Calu3 (cell line): ENCODE measurements at regions not wholly inside any gene's neighbourhood (a gene's known extent, or its start where the extent isn't known, plus 50 kb on each side); places are given as distances from the start of the nearest gene placed in this dataset.

ENCODE experiments used
- BruUV-seq: library from RNA; stranded (reverse); fragments of 400-500 nt; replicated peaks from 2 replicates; lab custom pipeline; 2021; lab: Mats Ljungman, UMichigan
- CTCF ChIA-PET: fragments of 300-600 bp; sonication (Branson Sonifier 250); formaldehyde crosslinking; loops from one replicate; lab custom pipeline; 2022; ENCODE audit warnings: antibody characterized with exemption; lab: Charles Lee
- DNase-seq: peaks from one replicate; pipeline ENCODE4 v3.0.0; 2022
- H3K27ac Mint-ChIP-seq: one replicate; pipeline ENCODE4 v1.8.0; 2022; ENCODE audit warnings: mixed read lengths; ENCODE audit not compliant: unreplicated experiment
- H3K27me3 Mint-ChIP-seq: one replicate; pipeline ENCODE4 v1.8.0; 2022; ENCODE audit warnings: mixed read lengths; ENCODE audit not compliant: unreplicated experiment
- H3K36me3 Mint-ChIP-seq: one replicate; pipeline ENCODE4 v1.8.0; 2022; ENCODE audit warnings: mild to moderate bottlenecking, moderate library complexity, mixed read lengths; ENCODE audit not compliant: insufficient read depth, unreplicated experiment
- H3K4me1 Mint-ChIP-seq: one replicate; pipeline ENCODE4 v1.8.0; 2022; ENCODE audit warnings: mild to moderate bottlenecking, low read depth, mixed read lengths; ENCODE audit not compliant: unreplicated experiment
- H3K4me3 Mint-ChIP-seq: one replicate; pipeline ENCODE4 v1.8.0; 2022; ENCODE audit warnings: mild to moderate bottlenecking, low read depth, moderate library complexity, mixed read lengths; ENCODE audit not compliant: unreplicated experiment
- H3K9me3 Mint-ChIP-seq: one replicate; pipeline ENCODE4 v1.8.0; 2022; ENCODE audit warnings: low read depth, mixed read lengths; ENCODE audit not compliant: unreplicated experiment
- CTCF ChIP-seq: fragments of 200-600 bp; IDR thresholded peaks from one replicate; pipeline ENCODE4 v1.8.0; 2022; ENCODE audit warnings: antibody characterized with exemption; ENCODE audit not compliant: unreplicated experiment
- intact Hi-C: fragments of 100-400 bp; cut with micrococcal nuclease; formaldehyde crosslinking; loops from one replicate; pipeline ENCODE4 v1.10.0; 2022; ENCODE audit not compliant: unreplicated experiment

- H3K4me1 Mint-ChIP-seq, result no peaks in the 10 kb centered on the region
- peaks cover 2% of the 10 kb centered on the region for H3K9me3 Mint-ChIP-seq
- TF ChIP-seq CTCF, result no peak
- H3K4me3 Mint-ChIP-seq, result no peak overlapping the region
- no peaks in the 10 kb centered on the region for H3K27me3 Mint-ChIP-seq
- BruUV-seq, result no TSS peak
- no peak overlapping the region for H3K27ac Mint-ChIP-seq
- DNase-seq, result no peak
- CTCF ChIA-PET, result no interaction called here
- no peaks in the 10 kb centered on the region for H3K36me3 Mint-ChIP-seq
- intact Hi-C loops, result no loop called here
Observed at GRCh38 chr11:80365980-80366379, 925.1 kb upstream of the TENM4 start.

GRCh38 chr11:80365076-80365725 lies 924.4 kb upstream of the TENM4 start:
- DNase-seq, result no peak

GRCh38 chr11:80362563-80363340 lies 921.9 kb upstream of the TENM4 start:
- intact Hi-C loops, result no loop called here
- no peak overlapping the region for H3K27ac Mint-ChIP-seq
- H3K9me3 Mint-ChIP-seq, result peaks cover 3% of the 10 kb centered on the region
- no peak overlapping the region for H3K4me3 Mint-ChIP-seq
- no peak for DNase-seq
- no TSS peak for BruUV-seq
- CTCF ChIA-PET, result no interaction called here
- H3K36me3 Mint-ChIP-seq, result no peaks in the 10 kb centered on the region
- H3K27me3 Mint-ChIP-seq, result no peaks in the 10 kb centered on the region
- H3K4me1 Mint-ChIP-seq, result no peaks in the 10 kb centered on the region
- no peak for TF ChIP-seq CTCF

More at GRCh38 chr11:80365076-80365725, 924.4 kb upstream of the TENM4 start:
- H3K4me3 Mint-ChIP-seq, result no peak overlapping the region
- BruUV-seq, result no TSS peak
- no peaks in the 10 kb centered on the region for H3K4me1 Mint-ChIP-seq
- H3K27ac Mint-ChIP-seq, result no peak overlapping the region
- CTCF ChIA-PET, result no interaction called here
- TF ChIP-seq CTCF, result no peak
- H3K27me3 Mint-ChIP-seq, result no peaks in the 10 kb centered on the region
- peaks cover 3% of the 10 kb centered on the region for H3K9me3 Mint-ChIP-seq
- intact Hi-C loops, result no loop called here
- no peaks in the 10 kb centered on the region for H3K36me3 Mint-ChIP-seq

GRCh38 chr11:80355251-80355650 lies 914.4 kb upstream of the TENM4 start:
- intact Hi-C loops, result no loop called here
- no TSS peak for BruUV-seq
- Mint-ChIP-seq H3K4me3 (no peak overlapping the region), H3K27me3 (no peaks in the 10 kb centered on the region), H3K9me3 (peaks cover 5% of the 10 kb centered on the region), H3K27ac (no peak overlapping the region), H3K36me3 (no peaks in the 10 kb centered on the region), H3K4me1 (no peaks in the 10 kb centered on the region)
- no peak for TF ChIP-seq CTCF
- DNase-seq, result no peak
- CTCF ChIA-PET, result interaction anchor here (0.6 kb wide), 2 partner anchors 14 to 728 kb away, joined by 4 to 6 read pairs; no protein-coding TSS in a partner anchor
